Ovary (tissue), 7 donors: ENCODE measurements at regions not wholly inside any gene's neighbourhood (a gene's known extent, or its start where the extent isn't known, plus 50 kb on each side); places are given as distances from the start of the nearest gene placed in this dataset.

Source experiments
- DNase-seq, 5 donors: peaks; one replicate each; pipeline ENCODE4 v3.0.0-alpha.2; 2019 to 2020
- H3K27ac ChIP-seq, 2 donors: fragments of 200-600 bp; one replicate each; pipeline versions ENCODE4 v1.5.1 to v1.8.0; 2019 to 2022
- H3K27me3 ChIP-seq: fragments of 200-600 bp; one replicate; pipeline ENCODE4 v1.8.0; 2022
- H3K36me3 ChIP-seq: fragments of 200-600 bp; sonication (generic); one replicate; pipeline ENCODE4 v1.5.1; 2019
- H3K4me1 ChIP-seq: one replicate; pipeline ENCODE4 v1.8.1; 2013; ENCODE audit warnings: mild to moderate bottlenecking, moderate library complexity; ENCODE audit not compliant: insufficient read depth
- H3K4me3 ChIP-seq: fragments of 200-600 bp; sonication (generic); one replicate; pipeline ENCODE4 v1.5.1; 2017
- H3K9me3 ChIP-seq, 2 donors: fragments of 200-600 bp in 1 of 2; sonication (generic) in 1 of 2; one replicate each; pipeline versions ENCODE4 v1.5.1 to v1.8.1; 2013 to 2019; ENCODE audit warnings: mild to moderate bottlenecking in 1 of 2, moderate library complexity in 1 of 2
- CTCF ChIP-seq, 3 donors: fragments of 450-650 bp in 2 of 3; fragments of 200-600 bp in 1 of 3; IDR thresholded peaks; one replicate each; pipeline versions ENCODE4 v1.5.1 to v1.8.0; 2016 to 2022; ENCODE audit warnings: antibody characterized with exemption in 3 of 3, mild to moderate bottlenecking in 1 of 3
- EP300 ChIP-seq: sonication (generic); formaldehyde crosslinking; IDR thresholded peaks from one replicate; pipeline ENCODE4 v1.6.1; 2017; ENCODE audit warnings: antibody characterized with exemption
- POLR2A ChIP-seq: fragments of 450-650 bp; IDR thresholded peaks from one replicate; pipeline ENCODE4 v1.6.1; 2017; ENCODE audit warnings: antibody characterized with exemption, mild to moderate bottlenecking, moderate library complexity
- WGBS, 3 donors: extraction: QIAGEN DNeasy Blood & Tissue Kit in 1 of 3; methylation state at CpG; one replicate each; pipeline versions ENCODE4 v1.1.5 to v1.1.7; 2013 to 2017; 5-methylcytosine and 5-hydroxymethylcytosine counted together
- intact Hi-C, 4 donors: fragments of 100-400 bp; cut with DNase I; formaldehyde crosslinking; loops; one replicate each; pipeline versions ENCODE4 v1.11.0 to v1.15.1; 2022 to 2023
- donor health status: DM: no; HTN: no; CAD: no; lungs with moderate emphysema.
- donor health status: DM: no; HTN: no; CAD: no.
- donor health status: Bipolar disorder and iron deficiency.
- donor health status: DM: no; HTN: no; CAD: no.
- donor health status: DM: yes; HTN: yes; CAD: no.

- DNase-seq = no peak
- H3K27ac ChIP-seq = no peak overlapping the region
- TF ChIP-seq POLR2A = no peak
- no peak for TF ChIP-seq EP300
- no peak for TF ChIP-seq CTCF (IDR thresholded peaks at IDR 0.05)
- no peaks in the 10 kb centered on the region for H3K9me3 ChIP-seq
- H3K4me1 ChIP-seq = no peaks in the 10 kb centered on the region
- H3K36me3 ChIP-seq = no peaks in the 10 kb centered on the region
- no peak overlapping the region for H3K4me3 ChIP-seq
- intact Hi-C loops = no loop called here
- no peaks in the 10 kb centered on the region for H3K27me3 ChIP-seq
Measured at GRCh38 chr6:9360881-9361280, 925.5 kb upstream of the SLC35B3 start.

- H3K4me3 ChIP-seq = no peak overlapping the region
- TF ChIP-seq EP300 = no peak
- no peak for TF ChIP-seq CTCF (IDR thresholded peaks at IDR 0.05)
- TF ChIP-seq POLR2A = no peak
- no peak overlapping the region for H3K27ac ChIP-seq
- DNase-seq = no peak
- 71 to 86% (median 80%) methylated on average over 3 of the region's 3 CpGs for WGBS, 3 donors
- H3K27me3 ChIP-seq = no peaks in the 10 kb centered on the region
- intact Hi-C loops = no loop called here
- H3K36me3 ChIP-seq = no peaks in the 10 kb centered on the region
- no peaks in the 10 kb centered on the region for H3K9me3 ChIP-seq
- no peaks in the 10 kb centered on the region for H3K4me1 ChIP-seq
Measured at GRCh38 chr6:9347608-9348007, 912.3 kb upstream of the SLC35B3 start.

GRCh38 chr6:9346923-9347322, 911.6 kb upstream of the SLC35B3 start:
- no peak overlapping the region for H3K4me3 ChIP-seq
- no peaks in the 10 kb centered on the region for H3K27me3 ChIP-seq
- no peaks in the 10 kb centered on the region for H3K36me3 ChIP-seq
- intact Hi-C loops = no loop called here
- no peaks in the 10 kb centered on the region for H3K4me1 ChIP-seq
- 71 to 82% (median 77%) methylated on average over 2 of the region's 2 CpGs for WGBS, 3 donors
- no peak for DNase-seq
- H3K9me3 ChIP-seq = no peaks in the 10 kb centered on the region
- H3K27ac ChIP-seq = no peak overlapping the region
- TF ChIP-seq EP300 (no peak), POLR2A (no peak), CTCF (IDR thresholded peaks at IDR 0.05) (no peak)

GRCh38 chr6:9335431-9335830, 900.1 kb upstream of the SLC35B3 start:
- Histone ChIP-seq H3K27ac (no peak overlapping the region), H3K36me3 (no peaks in the 10 kb centered on the region), H3K9me3 (no peaks in the 10 kb centered on the region), H3K27me3 (no peaks in the 10 kb centered on the region), H3K4me1 (no peaks in the 10 kb centered on the region), H3K4me3 (no peak overlapping the region)
- WGBS, 3 donors = 82 to 85% (median 85%) methylated on average over 10 of the region's 10 CpGs
- intact Hi-C loops = no loop called here
- no peak for DNase-seq
- TF ChIP-seq POLR2A = no peak
- no peak for TF ChIP-seq EP300
- TF ChIP-seq CTCF (IDR thresholded peaks at IDR 0.05) = no peak

GRCh38 chr6:9334979-9335378, 899.6 kb upstream of the SLC35B3 start:
- TF ChIP-seq EP300 (no peak), CTCF (IDR thresholded peaks at IDR 0.05) (no peak), POLR2A (no peak)
- Histone ChIP-seq H3K4me1 (no peaks in the 10 kb centered on the region), H3K27ac (no peak overlapping the region), H3K27me3 (no peaks in the 10 kb centered on the region), H3K4me3 (no peak overlapping the region), H3K9me3 (no peaks in the 10 kb centered on the region), H3K36me3 (no peaks in the 10 kb centered on the region)
- intact Hi-C loops = no loop called here
- 27 to 34% (median 29%) methylated on average over 3 of the region's 3 CpGs for WGBS, 3 donors
- no peak for DNase-seq
